Esophagus muscularis mucosa (tissue), 4 donors: ENCODE measurements at regions not wholly inside any gene's neighbourhood (a gene's known extent, or its start where the extent isn't known, plus 50 kb on each side); places are given as distances from the start of the nearest gene placed in this dataset.
"Not testable (repeated sequence)": the region's sequence is repeated elsewhere in the genome, so short reads cannot be mapped to it uniquely, and the experiment has no call there.

Source experiments
- DNase-seq: peaks from one replicate; pipeline ENCODE4 v3.0.0-alpha.2; 2017; ENCODE audit errors: extremely low spot score
- H3K27ac ChIP-seq, 4 donors: fragments of 200-600 bp; sonication (generic); replicated peaks in 1 of 4; 1 replicate in 3 of 4; 2 replicates in 1 of 4; pipeline ENCODE4 v1.5.1; 2016 to 2019; ENCODE audit warnings: mild to moderate bottlenecking in 1 of 4
- H3K27me3 ChIP-seq, 4 donors: fragments of 200-600 bp; sonication (generic); one replicate each; pipeline versions ENCODE4 v1.5.1 to v1.6.0; 2016 to 2019
- H3K36me3 ChIP-seq, 4 donors: fragments of 200-600 bp; sonication (generic); one replicate each; pipeline ENCODE4 v1.5.1; 2016 to 2019
- H3K4me1 ChIP-seq, 4 donors: fragments of 200-600 bp; sonication (generic); one replicate each; pipeline ENCODE4 v1.5.1; 2016 to 2019
- H3K4me3 ChIP-seq, 4 donors: fragments of 200-600 bp; sonication (generic); 1 replicate in 2 of 4; 2 replicates in 2 of 4; pipeline ENCODE4 v1.5.1; 2016 to 2019; ENCODE audit warnings: mild to moderate bottlenecking in 4 of 4, moderate library complexity in 1 of 4
- H3K9me3 ChIP-seq, 4 donors: fragments of 200-600 bp; sonication (generic); 1 replicate in 3 of 4; 2 replicates in 1 of 4; pipeline ENCODE4 v1.5.1; 2016 to 2019
- CTCF ChIP-seq, 3 experiments: fragments of 200-600 bp in 2 of 3; fragments of 450-650 bp in 1 of 3; sonication (generic) in 2 of 3; IDR thresholded peaks; one replicate each; pipeline ENCODE4 v1.5.1; 2017 to 2019; ENCODE audit warnings: antibody characterized with exemption in 3 of 3, mild to moderate bottlenecking in 2 of 3, moderate library complexity in 1 of 3
- EP300 ChIP-seq: sonication (generic); formaldehyde crosslinking; IDR thresholded peaks from one replicate; pipeline ENCODE4 v1.6.1; 2017; ENCODE audit warnings: antibody characterized with exemption
- POLR2A ChIP-seq: fragments of 450-650 bp; IDR thresholded peaks from one replicate; pipeline ENCODE4 v1.6.1; 2017; ENCODE audit warnings: antibody characterized with exemption, moderate library complexity, mild to moderate bottlenecking, low read depth
- POLR2AphosphoS5 ChIP-seq, 2 donors: sonication (generic); formaldehyde crosslinking; IDR thresholded peaks; one replicate each; pipeline ENCODE4 v1.6.1; 2017; ENCODE audit warnings: antibody characterized with exemption in 2 of 2
- WGBS: methylation state at CpG from one replicate; pipeline ENCODE4 v1.1.5; 2018; 5-methylcytosine and 5-hydroxymethylcytosine counted together
- intact Hi-C: fragments of 100-400 bp; cut with DNase I; formaldehyde crosslinking; loops from one replicate; pipeline ENCODE4 v1.15.1; 2023

- intact Hi-C loops: no loop called here
- H3K4me1 ChIP-seq: no peaks in the 10 kb centered on the region
- H3K36me3 ChIP-seq: no peaks in the 10 kb centered on the region
- H3K9me3 ChIP-seq: no peaks in the 10 kb centered on the region
- no peak for TF ChIP-seq POLR2A
- no peak for TF ChIP-seq EP300
- no peak for TF ChIP-seq CTCF (IDR thresholded peaks at IDR 0.05)
- TF ChIP-seq POLR2AphosphoS5 (IDR thresholded peaks at IDR 0.05): no peak
- H3K27me3 ChIP-seq: peaks cover 0 to 4% (median 0%) of the 10 kb centered on the region in 4 donors
- H3K4me3 ChIP-seq: no peak overlapping the region
- no peak overlapping the region for H3K27ac ChIP-seq
- 94% methylated on average over 2 of the region's 2 CpGs for WGBS
- no peak for DNase-seq
Observed at GRCh38 chr12:24507827-24508226, 441.1 kb downstream of the BCAT1 start.

GRCh38 chr12:24505366-24506015, 443.4 kb downstream of the BCAT1 start:
- no peak overlapping the region for H3K4me3 ChIP-seq
- intact Hi-C loops: no loop called here
- no peak for DNase-seq
- H3K4me1 ChIP-seq: peaks cover 0 to 6% (median 3%) of the 10 kb centered on the region in 4 donors
- WGBS: 73% methylated on average over 7 of the region's 7 CpGs
- H3K36me3 ChIP-seq: no peaks in the 10 kb centered on the region
- H3K27me3 ChIP-seq: peaks cover 0 to 16% (median 0%) of the 10 kb centered on the region in 4 donors
- H3K9me3 ChIP-seq: no peaks in the 10 kb centered on the region
- H3K27ac ChIP-seq: no peak overlapping the region
- TF ChIP-seq CTCF (IDR thresholded peaks at IDR 0.05) (no peak), POLR2AphosphoS5 (IDR thresholded peaks at IDR 0.05) (no peak), POLR2A (no peak), EP300 (no peak)

- H3K36me3 ChIP-seq, H3K4me3 ChIP-seq, DNase-seq, H3K9me3 ChIP-seq, intact Hi-C loops, H3K27ac ChIP-seq: not testable (repeated sequence)
- Histone ChIP-seq H3K4me1 (peaks cover 0 to 21% (median 10%) of the 10 kb centered on the region in 4 donors), H3K27me3 (peaks cover 0 to 16% (median 0%) of the 10 kb centered on the region in 4 donors)
- WGBS: 88% methylated on average over 1 of the region's 1 CpG
Observed at GRCh38 chr12:24503477-24503876, 445.4 kb downstream of the BCAT1 start.

- intact Hi-C loops: no loop called here
- Histone ChIP-seq H3K36me3 (no peaks in the 10 kb centered on the region), H3K4me3 (peak overlapping the region in 1 of 4 donors; percentile 10), H3K4me1 (peaks cover 5 to 30% (median 17%) of the 10 kb centered on the region in 4 donors), H3K27ac (peak overlapping the region in 1 of 4 donors; percentile 16), H3K27me3 (peaks cover 0 to 16% (median 0%) of the 10 kb centered on the region in 4 donors), H3K9me3 (no peaks in the 10 kb centered on the region)
- DNase-seq: no peak
- TF ChIP-seq POLR2A: no peak
- TF ChIP-seq CTCF (IDR thresholded peaks at IDR 0.05): no peak
- no peak for TF ChIP-seq POLR2AphosphoS5 (IDR thresholded peaks at IDR 0.05)
- TF ChIP-seq EP300: no peak
- 38% methylated on average over 2 of the region's 2 CpGs for WGBS
Observed at GRCh38 chr12:24500831-24501230, 448.1 kb downstream of the BCAT1 start.

GRCh38 chr12:24500421-24500820, 448.5 kb downstream of the BCAT1 start:
- 24% methylated on average over 4 of the region's 4 CpGs for WGBS
- DNase-seq: no peak
- intact Hi-C loops: no loop called here
- no peaks in the 10 kb centered on the region for H3K9me3 ChIP-seq
- peak overlapping the region in 1 of 4 donors; percentile 10 for H3K4me3 ChIP-seq
- peak overlapping the region in 2 of 4 donors; percentile 16 to 44 for H3K27ac ChIP-seq
- peaks cover 5 to 30% (median 17%) of the 10 kb centered on the region in 4 donors for H3K4me1 ChIP-seq
- no peaks in the 10 kb centered on the region for H3K36me3 ChIP-seq
- H3K27me3 ChIP-seq: peaks cover 0 to 16% (median 0%) of the 10 kb centered on the region in 4 donors
- TF ChIP-seq POLR2AphosphoS5 (IDR thresholded peaks at IDR 0.05): no peak
- no peak for TF ChIP-seq EP300
- TF ChIP-seq CTCF (IDR thresholded peaks at IDR 0.05): no peak
- no peak for TF ChIP-seq POLR2A
